Lung (tissue), 11 donors: ENCODE measurements at regions not wholly inside any gene's neighbourhood (a gene's known extent, or its start where the extent isn't known, plus 50 kb on each side); places are given as distances from the start of the nearest gene placed in this dataset.
"Not testable (repeated sequence)": the region's sequence is repeated elsewhere in the genome, so short reads cannot be mapped to it uniquely, and the experiment has no call there.

Source experiments
- ATAC-seq: fragments of 200-7000 bp; cut with Tn5 transposase; one replicate; pipeline ENCODE4 v1.9.1; 2020; ENCODE audit warnings: moderate number of reproducible peaks; ENCODE audit not compliant: insufficient read depth, low FRiP score
- DNase-seq, 3 donors: peaks; one replicate each; pipeline ENCODE4 v3.0.0-alpha.2; 2013 to 2017
- H3K27ac ChIP-seq, 2 donors: one replicate each; pipeline ENCODE4 v1.5.1; 2013; ENCODE audit warnings: mild to moderate bottlenecking in 2 of 2, moderate library complexity in 2 of 2, control low read depth in 1 of 2, inconsistent platforms in 1 of 2, low read depth in 1 of 2, low read length in 1 of 2
- H3K27me3 ChIP-seq, 3 donors: one replicate each; pipeline ENCODE4 v1.5.1; 2013; ENCODE audit warnings: low read length in 2 of 3; ENCODE audit not compliant: control insufficient read depth in 3 of 3, insufficient read depth in 3 of 3
- H3K36me3 ChIP-seq, 4 donors: one replicate each; pipeline ENCODE4 v1.5.1; 2013; ENCODE audit warnings: low read length in 4 of 4, mild to moderate bottlenecking in 1 of 4, moderate library complexity in 1 of 4; ENCODE audit not compliant: control insufficient read depth in 4 of 4, insufficient read depth in 4 of 4
- H3K4me1 ChIP-seq, 5 donors: one replicate each; pipeline ENCODE4 v1.5.1; 2013; ENCODE audit warnings: low read length in 5 of 5, mild to moderate bottlenecking in 2 of 5, moderate library complexity in 1 of 5; ENCODE audit not compliant: control insufficient read depth in 5 of 5, insufficient read depth in 5 of 5
- H3K4me3 ChIP-seq: one replicate; pipeline ENCODE4 v1.5.1; 2013; ENCODE audit warnings: mild to moderate bottlenecking, control low read depth, moderate library complexity
- H3K9ac ChIP-seq, 2 donors: one replicate each; pipeline ENCODE4 v1.5.1; 2013; ENCODE audit warnings: low read length in 2 of 2, control low read depth in 1 of 2; ENCODE audit not compliant: insufficient read depth in 1 of 2
- H3K9me3 ChIP-seq, 4 donors: one replicate each; pipeline ENCODE4 v1.5.1; 2013; ENCODE audit warnings: low read length in 3 of 4, mild to moderate bottlenecking in 1 of 4, moderate library complexity in 1 of 4; ENCODE audit not compliant: control insufficient read depth in 4 of 4, insufficient read depth in 3 of 4
- WGBS, 2 donors: extraction: QIAGEN DNeasy Blood & Tissue Kit; methylation state at CpG; one replicate each; pipeline ENCODE4 v1.1.7; 2013; 5-methylcytosine and 5-hydroxymethylcytosine counted together
- TF ChIP-seq, protein P1 (sequence below): IDR thresholded peaks from 2 replicates; pipeline ENCODE4 v1.5.1; 2012; ENCODE audit warnings: mild to moderate bottlenecking; ENCODE audit errors: control extremely low read depth, extremely low read depth
- donor health status: control.
- donor health status: control.
- donor health status: Bipolar disorder and iron deficiency.
- donor health status: healthy.
- donor health status: DM: yes; HTN: yes; CAD: no.

DNA sequence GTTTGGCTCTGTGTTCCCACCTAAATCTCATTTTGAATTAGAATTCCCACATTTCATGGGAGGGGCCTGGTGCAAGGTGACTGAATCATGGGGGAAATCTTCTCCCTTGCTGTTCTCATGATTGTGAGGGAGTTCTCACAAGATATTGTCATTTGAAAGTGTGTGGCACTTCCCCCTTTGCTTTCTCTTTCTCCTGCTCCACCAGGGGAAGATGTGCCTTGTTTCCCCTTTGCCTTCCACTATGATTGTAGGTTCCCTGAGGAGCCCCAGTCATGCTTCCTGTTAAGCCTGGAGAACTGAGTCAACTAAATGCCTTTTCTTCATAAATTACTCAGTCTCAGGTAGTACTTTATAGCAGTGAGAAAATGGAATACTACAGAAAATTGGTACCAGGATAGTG lies 157.2 kb upstream of the TPRG1 start:
- H3K9ac ChIP-seq, result no peak overlapping the region
- H3K36me3 ChIP-seq, result no peaks in the 10 kb centered on the region
- H3K4me3 ChIP-seq, result no peak overlapping the region
- no peaks in the 10 kb centered on the region for H3K4me1 ChIP-seq
- TF ChIP-seq, protein P1, sequence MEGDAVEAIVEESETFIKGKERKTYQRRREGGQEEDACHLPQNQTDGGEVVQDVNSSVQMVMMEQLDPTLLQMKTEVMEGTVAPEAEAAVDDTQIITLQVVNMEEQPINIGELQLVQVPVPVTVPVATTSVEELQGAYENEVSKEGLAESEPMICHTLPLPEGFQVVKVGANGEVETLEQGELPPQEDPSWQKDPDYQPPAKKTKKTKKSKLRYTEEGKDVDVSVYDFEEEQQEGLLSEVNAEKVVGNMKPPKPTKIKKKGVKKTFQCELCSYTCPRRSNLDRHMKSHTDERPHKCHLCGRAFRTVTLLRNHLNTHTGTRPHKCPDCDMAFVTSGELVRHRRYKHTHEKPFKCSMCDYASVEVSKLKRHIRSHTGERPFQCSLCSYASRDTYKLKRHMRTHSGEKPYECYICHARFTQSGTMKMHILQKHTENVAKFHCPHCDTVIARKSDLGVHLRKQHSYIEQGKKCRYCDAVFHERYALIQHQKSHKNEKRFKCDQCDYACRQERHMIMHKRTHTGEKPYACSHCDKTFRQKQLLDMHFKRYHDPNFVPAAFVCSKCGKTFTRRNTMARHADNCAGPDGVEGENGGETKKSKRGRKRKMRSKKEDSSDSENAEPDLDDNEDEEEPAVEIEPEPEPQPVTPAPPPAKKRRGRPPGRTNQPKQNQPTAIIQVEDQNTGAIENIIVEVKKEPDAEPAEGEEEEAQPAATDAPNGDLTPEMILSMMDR, result no peak
- ATAC-seq (no peak), DNase-seq (no peak)
- H3K9me3 ChIP-seq, result peaks cover 0 to 6% (median 0%) of the 10 kb centered on the region in 4 donors
- H3K27me3 ChIP-seq, result no peaks in the 10 kb centered on the region
- no peak overlapping the region for H3K27ac ChIP-seq

DNA sequence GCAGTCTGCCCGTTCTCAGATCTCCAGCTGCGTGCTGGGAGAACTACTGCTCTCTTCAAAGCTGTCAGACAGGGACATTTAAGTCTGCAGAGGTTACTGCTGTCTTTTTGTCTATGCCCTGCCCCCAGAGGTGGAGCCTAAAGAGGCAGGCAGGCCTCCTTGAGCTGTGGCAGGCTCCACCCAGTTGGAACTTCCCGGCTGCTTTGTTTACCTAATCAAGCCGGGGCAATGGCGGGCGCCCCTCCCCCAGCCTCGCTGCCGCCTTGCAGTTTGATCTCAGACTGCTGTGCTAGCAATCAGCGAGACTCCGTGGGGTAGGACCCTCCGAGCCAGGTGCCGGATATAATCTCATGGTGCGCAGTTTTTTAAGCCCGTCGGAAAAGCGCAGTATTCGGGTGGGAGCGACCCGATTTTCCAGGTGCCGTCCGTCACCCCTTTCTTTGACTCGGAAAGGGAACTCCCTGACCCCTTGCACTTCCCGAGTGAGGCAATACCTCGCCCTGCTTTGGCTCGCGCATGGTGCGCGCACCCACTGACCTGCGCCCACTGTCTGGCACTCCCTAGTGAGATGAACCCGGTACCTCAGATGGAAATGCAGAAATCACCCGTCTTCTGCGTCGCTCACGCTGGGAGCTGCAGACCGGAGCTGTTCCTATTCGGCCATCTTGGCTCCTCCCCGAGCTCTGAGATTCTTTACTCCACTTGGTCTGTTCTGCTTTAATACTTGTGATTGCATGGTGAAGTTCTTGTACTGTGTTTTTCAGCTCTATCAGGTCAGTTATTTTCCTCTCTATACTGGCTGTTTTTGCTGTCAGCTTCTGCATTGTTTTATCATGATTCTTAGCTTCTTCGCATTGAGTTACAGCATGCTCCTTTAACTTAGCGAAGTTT lies 148.9 kb upstream of the TPRG1 start:
- H3K4me3 ChIP-seq, H3K4me1 ChIP-seq, H3K36me3 ChIP-seq, H3K27ac ChIP-seq, H3K9ac ChIP-seq, H3K27me3 ChIP-seq, ATAC-seq, H3K9me3 ChIP-seq: not testable (repeated sequence)
- DNase-seq, result peak in 2 of 3 donors; percentile 3
- WGBS, 2 donors, result 74 to 79% methylated on average over 36 to 37 of the region's 39 CpGs

DNA sequence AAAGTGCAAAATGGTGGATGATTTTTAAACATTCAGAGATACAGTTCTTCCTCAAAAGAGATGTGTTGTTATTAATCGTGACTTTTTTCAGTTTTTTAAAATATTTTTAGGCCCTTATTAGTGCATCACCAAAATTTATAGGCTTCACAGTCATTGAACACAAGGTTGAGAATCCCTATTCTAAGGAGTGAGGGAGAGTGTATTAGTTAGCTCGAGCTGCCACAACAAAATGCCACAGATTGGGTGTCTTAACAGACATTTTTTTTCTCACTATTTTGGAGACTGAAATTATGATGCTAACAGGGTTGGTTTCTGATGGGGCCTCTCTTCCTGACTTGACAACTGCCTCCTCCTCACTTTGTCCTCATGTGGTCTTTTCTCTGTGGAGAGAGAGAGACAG lies 145.9 kb upstream of the TPRG1 start:
- Histone ChIP-seq H3K27me3 (no peaks in the 10 kb centered on the region), H3K4me1 (peaks cover 0 to 1% (median 0%) of the 10 kb centered on the region in 5 donors), H3K9me3 (peaks cover 0 to 3% (median 0%) of the 10 kb centered on the region in 4 donors), H3K36me3 (no peaks in the 10 kb centered on the region), H3K9ac (no peak overlapping the region), H3K4me3 (no peak overlapping the region), H3K27ac (no peak overlapping the region)
- 89 to 94% methylated on average over 2 of the region's 2 CpGs for WGBS, 2 donors
- DNase-seq (no peak), ATAC-seq (no peak)
- TF ChIP-seq, protein P1, result no peak

DNA sequence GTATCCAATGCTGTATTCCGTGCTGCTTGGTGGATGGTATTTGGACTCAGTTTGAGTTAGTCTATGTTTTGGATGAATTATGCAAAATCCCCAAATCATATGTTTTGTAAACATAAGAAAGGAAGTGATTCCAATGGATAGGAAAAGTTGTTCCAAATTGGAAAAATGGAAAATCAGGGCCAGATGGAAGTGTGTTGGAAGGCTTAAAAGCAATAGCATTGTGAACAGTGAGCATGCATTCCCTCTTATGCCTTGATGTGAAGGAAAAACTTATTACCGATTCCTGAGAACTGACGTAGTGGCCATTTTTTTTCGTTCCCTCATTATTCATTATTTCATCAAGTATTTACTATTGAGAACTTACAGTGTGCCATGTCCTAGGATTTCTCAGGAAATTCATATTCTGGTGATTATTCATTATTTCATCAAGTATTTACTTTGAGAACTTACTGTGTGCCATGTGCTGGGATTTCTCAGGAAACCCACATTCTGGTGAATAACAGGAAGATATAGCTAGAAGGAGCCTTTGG lies 144.1 kb upstream of the TPRG1 start:
- H3K4me3 ChIP-seq, result no peak overlapping the region
- H3K27ac ChIP-seq, result no peak overlapping the region
- no peak for ATAC-seq
- peaks cover 0 to 3% (median 0%) of the 10 kb centered on the region in 4 donors for H3K9me3 ChIP-seq
- H3K27me3 ChIP-seq, result no peaks in the 10 kb centered on the region
- TF ChIP-seq, protein P1, result no peak
- WGBS, 2 donors, result 91 to 98% methylated on average over 4 of the region's 4 CpGs
- DNase-seq, result no peak
- no peaks in the 10 kb centered on the region for H3K36me3 ChIP-seq
- H3K4me1 ChIP-seq, result no peaks in the 10 kb centered on the region
- H3K9ac ChIP-seq, result no peak overlapping the region
